ENCODE measurements at regions not wholly inside any gene's neighbourhood (a gene's known extent, or its start where the extent isn't known, plus 50 kb on each side); places are given as distances from the start of the nearest gene placed in this dataset.

GRCh38 chr6:92716638-92717037, 702.7 kb downstream of the EPHA7 start:
- Histone ChIP-seq H3K36me3 (no peaks in the 10 kb centered on the region), H3K4me3 (no peak overlapping the region), H3K9me3 (replicated peaks) (peaks cover 4% of the 10 kb centered on the region; the same call in 1 of the 2 replicates), H3K4me1 (no peaks in the 10 kb centered on the region), H3K27me3 (no peaks in the 10 kb centered on the region), H3K27ac (no peak overlapping the region)
- DNase-seq, result no peak

GRCh38 chr6:92715991-92716390, 703.4 kb downstream of the EPHA7 start:
- no peaks in the 10 kb centered on the region for H3K27me3 ChIP-seq
- no peaks in the 10 kb centered on the region for H3K36me3 ChIP-seq
- H3K4me1 ChIP-seq, result no peaks in the 10 kb centered on the region
- no peak overlapping the region for H3K27ac ChIP-seq
- no peak overlapping the region for H3K4me3 ChIP-seq
- peak in 1 of 2 experiments; percentile 9 for DNase-seq
- peaks cover 4% of the 10 kb centered on the region; the same call in 1 of the 2 replicates for H3K9me3 ChIP-seq (replicated peaks)

GRCh38 chr6:92714346-92714745, 705.0 kb downstream of the EPHA7 start:
- Histone ChIP-seq H3K27me3 (no peaks in the 10 kb centered on the region), H3K36me3 (no peaks in the 10 kb centered on the region), H3K4me1 (no peaks in the 10 kb centered on the region), H3K9me3 (replicated peaks) (no peaks in the 10 kb centered on the region), H3K4me3 (no peak overlapping the region), H3K27ac (no peak overlapping the region)
- no peak for DNase-seq

GRCh38 chr6:92710048-92710447, 709.3 kb downstream of the EPHA7 start:
- H3K36me3 ChIP-seq, result no peaks in the 10 kb centered on the region
- H3K4me3 ChIP-seq, result no peak overlapping the region
- H3K27ac ChIP-seq, result no peak overlapping the region
- peaks cover 20% of the 10 kb centered on the region for H3K4me1 ChIP-seq
- no peaks in the 10 kb centered on the region for H3K27me3 ChIP-seq
- DNase-seq, result no peak
- H3K9me3 ChIP-seq (replicated peaks), result no peaks in the 10 kb centered on the region

- Histone ChIP-seq H3K27ac (no peak overlapping the region), H3K9me3 (replicated peaks) (no peaks in the 10 kb centered on the region), H3K4me3 (no peak overlapping the region), H3K36me3 (no peaks in the 10 kb centered on the region), H3K4me1 (peaks cover 20% of the 10 kb centered on the region), H3K27me3 (no peaks in the 10 kb centered on the region)
- no peak for DNase-seq
Measured at GRCh38 chr6:92708945-92709344, 710.4 kb downstream of the EPHA7 start.

- Histone ChIP-seq H3K4me1 (peaks cover 20% of the 10 kb centered on the region), H3K36me3 (no peaks in the 10 kb centered on the region), H3K9me3 (replicated peaks) (no peaks in the 10 kb centered on the region), H3K27me3 (no peaks in the 10 kb centered on the region), H3K27ac (no peak overlapping the region), H3K4me3 (no peak overlapping the region)
- peak in 1 of 2 experiments; percentile 18 for DNase-seq
Measured at GRCh38 chr6:92708270-92708669, 711.1 kb downstream of the EPHA7 start.

GRCh38 chr6:92706976-92707375, 712.4 kb downstream of the EPHA7 start:
- Histone ChIP-seq H3K27me3 (no peaks in the 10 kb centered on the region), H3K27ac (peak overlapping the region; percentile 76), H3K9me3 (replicated peaks) (no peaks in the 10 kb centered on the region), H3K4me3 (no peak overlapping the region), H3K4me1 (peaks cover 20% of the 10 kb centered on the region), H3K36me3 (no peaks in the 10 kb centered on the region)
- peak; percentile 69 to 81 for DNase-seq

- H3K9me3 ChIP-seq (replicated peaks), result no peaks in the 10 kb centered on the region
- DNase-seq, result peak; percentile 13 to 25
- H3K27ac ChIP-seq, result no peak overlapping the region
- no peaks in the 10 kb centered on the region for H3K27me3 ChIP-seq
- peaks cover 2% of the 10 kb centered on the region for H3K4me1 ChIP-seq
- H3K4me3 ChIP-seq, result no peak overlapping the region
- H3K36me3 ChIP-seq, result no peaks in the 10 kb centered on the region
Measured at GRCh38 chr6:92701425-92702096, 717.8 kb downstream of the EPHA7 start.

GRCh38 chr6:92700411-92700810, 718.9 kb downstream of the EPHA7 start:
- no peaks in the 10 kb centered on the region for H3K4me1 ChIP-seq
- H3K4me3 ChIP-seq, result no peak overlapping the region
- no peak for DNase-seq
- no peaks in the 10 kb centered on the region for H3K9me3 ChIP-seq (replicated peaks)
- H3K27me3 ChIP-seq, result no peaks in the 10 kb centered on the region
- no peak overlapping the region for H3K27ac ChIP-seq
- no peaks in the 10 kb centered on the region for H3K36me3 ChIP-seq

GRCh38 chr6:92690997-92691599, 728.3 kb downstream of the EPHA7 start:
- Histone ChIP-seq H3K4me1 (no peaks in the 10 kb centered on the region), H3K36me3 (no peaks in the 10 kb centered on the region), H3K4me3 (no peak overlapping the region), H3K9me3 (replicated peaks) (no peaks in the 10 kb centered on the region), H3K27me3 (no peaks in the 10 kb centered on the region), H3K27ac (no peak overlapping the region)
- no peak for DNase-seq

- Histone ChIP-seq H3K27ac (no peak overlapping the region), H3K9me3 (replicated peaks) (no peaks in the 10 kb centered on the region), H3K36me3 (no peaks in the 10 kb centered on the region), H3K4me1 (no peaks in the 10 kb centered on the region), H3K27me3 (no peaks in the 10 kb centered on the region), H3K4me3 (no peak overlapping the region)
- DNase-seq, result no peak
Measured at GRCh38 chr6:92688342-92688741, 731.0 kb downstream of the EPHA7 start.

GRCh38 chr6:92687278-92687677, 732.1 kb downstream of the EPHA7 start:
- Histone ChIP-seq H3K4me3 (no peak overlapping the region), H3K27ac (no peak overlapping the region), H3K4me1 (no peaks in the 10 kb centered on the region), H3K9me3 (replicated peaks) (no peaks in the 10 kb centered on the region), H3K27me3 (no peaks in the 10 kb centered on the region), H3K36me3 (no peaks in the 10 kb centered on the region)
- no peak for DNase-seq

- Histone ChIP-seq H3K36me3 (no peaks in the 10 kb centered on the region), H3K27ac (no peak overlapping the region), H3K9me3 (replicated peaks) (no peaks in the 10 kb centered on the region), H3K4me3 (no peak overlapping the region), H3K27me3 (no peaks in the 10 kb centered on the region), H3K4me1 (no peaks in the 10 kb centered on the region)
- no peak for DNase-seq
Measured at GRCh38 chr6:92684386-92684785, 735.0 kb downstream of the EPHA7 start.

- Histone ChIP-seq H3K4me3 (no peak overlapping the region), H3K9me3 (replicated peaks) (no peaks in the 10 kb centered on the region), H3K4me1 (no peaks in the 10 kb centered on the region), H3K27ac (no peak overlapping the region), H3K27me3 (no peaks in the 10 kb centered on the region), H3K36me3 (no peaks in the 10 kb centered on the region)
- DNase-seq, result no peak
Measured at GRCh38 chr6:92683748-92684147, 735.6 kb downstream of the EPHA7 start.

- Histone ChIP-seq H3K4me1 (no peaks in the 10 kb centered on the region), H3K9me3 (replicated peaks) (no peaks in the 10 kb centered on the region), H3K36me3 (no peaks in the 10 kb centered on the region), H3K27me3 (no peaks in the 10 kb centered on the region), H3K27ac (no peak overlapping the region), H3K4me3 (no peak overlapping the region)
- no peak for DNase-seq
Measured at GRCh38 chr6:92682516-92683398, 736.6 kb downstream of the EPHA7 start.
